ENCODE measurements at regions not wholly inside any gene's neighbourhood (a gene's known extent, or its start where the extent isn't known, plus 50 kb on each side); places are given as distances from the start of the nearest gene placed in this dataset.

DNA sequence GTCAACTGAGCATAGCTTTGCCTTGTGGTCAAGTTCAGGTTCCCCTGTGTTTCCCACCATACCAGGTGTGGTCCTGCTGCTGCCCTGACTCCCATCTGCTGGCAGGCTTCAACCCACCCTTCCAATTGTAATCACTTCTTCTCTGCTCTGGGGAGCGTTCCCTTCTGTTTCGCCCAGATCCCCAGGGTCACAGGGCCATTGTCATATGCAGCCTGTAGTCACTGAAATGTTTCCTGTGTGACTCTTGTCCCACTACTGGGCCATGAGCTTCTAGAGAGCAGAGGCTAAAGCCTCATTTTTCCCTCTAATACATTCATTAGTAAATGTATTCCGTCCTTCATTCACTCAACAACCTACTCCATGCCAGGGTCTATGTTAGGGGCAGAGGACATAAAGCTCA, 75.0 kb upstream of the LAPTM4A start:
- peaks cover 10% of the 10 kb centered on the region for H3F3A ChIP-seq (ENCODE audit: insufficient read depth, low read length)
- no peaks in the 10 kb centered on the region for H3K27me3 ChIP-seq (replicated peaks; ENCODE audit: insufficient read depth, low read length)
- H3K9ac ChIP-seq (ENCODE audit: low read length): no peak overlapping the region
- H2AFZ ChIP-seq (ENCODE audit: low read length): no peak overlapping the region
- H3K36me3 ChIP-seq (replicated peaks; ENCODE audit: insufficient read depth, low read length): no peaks in the 10 kb centered on the region
- H3K79me2 ChIP-seq (ENCODE audit: low read length): no peaks in the 10 kb centered on the region
- H3K9me2 ChIP-seq (replicated peaks; ENCODE audit: insufficient read depth, low read length): no peaks in the 10 kb centered on the region
- peaks cover 42% of the 10 kb centered on the region for H3K4me1 ChIP-seq (ENCODE audit: low read length)
- H3K9me3 ChIP-seq (replicated peaks; ENCODE audit: insufficient read depth, low read length): no peaks in the 10 kb centered on the region
- H3K4me2 ChIP-seq (ENCODE audit: low read depth, low read length): no peak overlapping the region
- no peaks in the 10 kb centered on the region for H4K20me1 ChIP-seq (ENCODE audit: insufficient read depth, low read length)
- H3K4me3 ChIP-seq (ENCODE audit: low read length): no peak overlapping the region
- H3K27ac ChIP-seq (ENCODE audit: low read length): no peak overlapping the region
- no peak for DNase-seq
- no peak for TF ChIP-seq EZH2 (optimal IDR thresholded peaks at IDR 0.05; ENCODE audit: low read depth, low read length)
- TF ChIP-seq, protein P1, sequence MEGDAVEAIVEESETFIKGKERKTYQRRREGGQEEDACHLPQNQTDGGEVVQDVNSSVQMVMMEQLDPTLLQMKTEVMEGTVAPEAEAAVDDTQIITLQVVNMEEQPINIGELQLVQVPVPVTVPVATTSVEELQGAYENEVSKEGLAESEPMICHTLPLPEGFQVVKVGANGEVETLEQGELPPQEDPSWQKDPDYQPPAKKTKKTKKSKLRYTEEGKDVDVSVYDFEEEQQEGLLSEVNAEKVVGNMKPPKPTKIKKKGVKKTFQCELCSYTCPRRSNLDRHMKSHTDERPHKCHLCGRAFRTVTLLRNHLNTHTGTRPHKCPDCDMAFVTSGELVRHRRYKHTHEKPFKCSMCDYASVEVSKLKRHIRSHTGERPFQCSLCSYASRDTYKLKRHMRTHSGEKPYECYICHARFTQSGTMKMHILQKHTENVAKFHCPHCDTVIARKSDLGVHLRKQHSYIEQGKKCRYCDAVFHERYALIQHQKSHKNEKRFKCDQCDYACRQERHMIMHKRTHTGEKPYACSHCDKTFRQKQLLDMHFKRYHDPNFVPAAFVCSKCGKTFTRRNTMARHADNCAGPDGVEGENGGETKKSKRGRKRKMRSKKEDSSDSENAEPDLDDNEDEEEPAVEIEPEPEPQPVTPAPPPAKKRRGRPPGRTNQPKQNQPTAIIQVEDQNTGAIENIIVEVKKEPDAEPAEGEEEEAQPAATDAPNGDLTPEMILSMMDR (IDR thresholded peaks at IDR 0.05; ENCODE audit: low read length): no peak
- no peak for TF ChIP-seq EZH2phosphoT487 (IDR thresholded peaks at IDR 0.05; ENCODE audit: low read length)

GRCh38 chr2:20126040-20126439, 74.6 kb upstream of the LAPTM4A start:
- H3K4me3 ChIP-seq (ENCODE audit: low read length): no peak overlapping the region
- H3K9me3 ChIP-seq (replicated peaks; ENCODE audit: insufficient read depth, low read length): no peaks in the 10 kb centered on the region
- no peak overlapping the region for H3K9ac ChIP-seq (ENCODE audit: low read length)
- H3K9me2 ChIP-seq (replicated peaks; ENCODE audit: insufficient read depth, low read length): no peaks in the 10 kb centered on the region
- H3F3A ChIP-seq (ENCODE audit: insufficient read depth, low read length): peaks cover 10% of the 10 kb centered on the region
- H3K4me2 ChIP-seq (ENCODE audit: low read depth, low read length): no peak overlapping the region
- H3K27me3 ChIP-seq (replicated peaks; ENCODE audit: insufficient read depth, low read length): no peaks in the 10 kb centered on the region
- DNase-seq: no peak
- H3K27ac ChIP-seq (ENCODE audit: low read length): no peak overlapping the region
- no peaks in the 10 kb centered on the region for H3K79me2 ChIP-seq (ENCODE audit: low read length)
- no peak for TF ChIP-seq EZH2phosphoT487 (IDR thresholded peaks at IDR 0.05; ENCODE audit: low read length)
- no peak for TF ChIP-seq EZH2 (optimal IDR thresholded peaks at IDR 0.05; ENCODE audit: low read depth, low read length)
- TF ChIP-seq, protein P1 (IDR thresholded peaks at IDR 0.05; ENCODE audit: low read length): no peak
- H3K36me3 ChIP-seq (replicated peaks; ENCODE audit: insufficient read depth, low read length): no peaks in the 10 kb centered on the region
- H4K20me1 ChIP-seq (ENCODE audit: insufficient read depth, low read length): no peaks in the 10 kb centered on the region
- H3K4me1 ChIP-seq (ENCODE audit: low read length): peaks cover 38% of the 10 kb centered on the region
- H2AFZ ChIP-seq (ENCODE audit: low read length): no peak overlapping the region

DNA sequence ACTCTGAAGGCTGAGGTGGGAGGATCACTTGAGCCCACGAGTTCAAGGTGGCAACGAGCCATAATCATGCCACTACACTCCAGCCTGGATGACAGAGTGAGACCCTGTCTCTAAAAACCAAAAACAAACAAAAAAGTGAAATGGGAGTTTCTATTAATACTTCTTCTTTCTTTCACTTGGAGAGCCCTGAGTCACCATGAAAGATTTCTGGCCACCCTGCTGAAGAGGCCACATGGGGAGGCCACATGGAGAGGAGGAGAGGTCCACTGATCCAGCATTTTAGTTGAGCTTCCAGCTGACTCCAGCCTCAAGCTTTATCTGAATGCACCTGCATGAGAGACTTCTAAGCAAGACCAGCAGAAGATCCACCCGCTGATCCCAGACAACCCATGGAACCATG, 74.2 kb upstream of the LAPTM4A start:
- no peak overlapping the region for H3K4me2 ChIP-seq (ENCODE audit: low read depth, low read length)
- no peaks in the 10 kb centered on the region for H3K27me3 ChIP-seq (replicated peaks; ENCODE audit: insufficient read depth, low read length)
- no peaks in the 10 kb centered on the region for H3K36me3 ChIP-seq (replicated peaks; ENCODE audit: insufficient read depth, low read length)
- H2AFZ ChIP-seq (ENCODE audit: low read length): no peak overlapping the region
- H3K9me2 ChIP-seq (replicated peaks; ENCODE audit: insufficient read depth, low read length): no peaks in the 10 kb centered on the region
- H3K79me2 ChIP-seq (ENCODE audit: low read length): no peaks in the 10 kb centered on the region
- no peak overlapping the region for H3K9ac ChIP-seq (ENCODE audit: low read length)
- H4K20me1 ChIP-seq (ENCODE audit: insufficient read depth, low read length): no peaks in the 10 kb centered on the region
- no peak overlapping the region for H3K4me3 ChIP-seq (ENCODE audit: low read length)
- H3F3A ChIP-seq (ENCODE audit: insufficient read depth, low read length): peaks cover 10% of the 10 kb centered on the region
- DNase-seq: no peak
- H3K9me3 ChIP-seq (replicated peaks; ENCODE audit: insufficient read depth, low read length): no peaks in the 10 kb centered on the region
- no peak overlapping the region for H3K27ac ChIP-seq (ENCODE audit: low read length)
- H3K4me1 ChIP-seq (ENCODE audit: low read length): peaks cover 34% of the 10 kb centered on the region
- no peak for TF ChIP-seq EZH2 (optimal IDR thresholded peaks at IDR 0.05; ENCODE audit: low read depth, low read length)
- TF ChIP-seq, protein P1 (IDR thresholded peaks at IDR 0.05; ENCODE audit: low read length): no peak
- no peak for TF ChIP-seq EZH2phosphoT487 (IDR thresholded peaks at IDR 0.05; ENCODE audit: low read length)
